Brain pericyte (primary cell): ENCODE measurements at regions not wholly inside any gene's neighbourhood (a gene's known extent, or its start where the extent isn't known, plus 50 kb on each side); places are given as distances from the start of the nearest gene placed in this dataset.
"Not testable (repeated sequence)": the region's sequence is repeated elsewhere in the genome, so short reads cannot be mapped to it uniquely, and the experiment has no call there.

Experiments
- DNase-seq: peaks from one replicate; pipeline ENCODE4 v3.0.0-alpha.2; 2012; ENCODE audit warnings: low read depth, low spot score

DNA sequence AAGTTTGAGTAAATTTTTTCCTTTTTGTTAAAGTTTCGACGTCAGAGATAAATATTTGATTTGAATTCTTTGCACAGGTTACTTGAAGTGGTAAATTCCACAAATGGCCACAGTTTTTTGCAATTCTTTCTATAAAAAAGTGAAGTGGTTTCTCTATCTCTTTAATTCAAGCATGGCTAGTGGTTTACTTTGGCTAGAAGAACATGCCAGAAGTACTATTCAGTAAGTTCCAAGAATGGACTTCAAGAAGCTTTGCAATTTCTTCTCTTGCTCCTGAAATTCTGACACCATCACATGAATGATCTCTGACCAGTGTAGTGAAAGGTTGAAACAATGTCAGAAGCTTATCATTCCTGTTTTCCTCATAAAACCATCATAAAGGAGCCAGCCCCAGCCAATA, 55.7 kb upstream of the RNPC3 start:
- no peak for DNase-seq

DNA sequence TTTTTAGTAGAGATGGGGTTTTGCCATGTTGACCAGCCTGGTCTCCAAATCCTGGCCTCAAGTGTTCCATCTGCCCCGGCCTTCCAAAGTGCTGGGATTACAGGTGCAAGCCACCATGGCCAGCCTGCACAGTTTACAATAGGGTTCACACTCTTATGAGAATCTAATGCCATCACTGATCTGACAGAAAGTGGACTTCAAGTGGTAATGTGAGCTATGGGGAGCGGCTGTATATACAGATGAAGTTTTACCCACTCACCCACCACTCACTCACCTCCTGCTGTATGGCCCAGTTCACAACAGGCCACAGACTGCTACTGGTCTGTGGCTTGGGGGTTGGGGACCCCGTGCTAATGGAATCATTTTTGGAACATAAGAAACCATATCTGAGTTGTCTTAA, 58.4 kb upstream of the RNPC3 start:
- no peak for DNase-seq

DNA sequence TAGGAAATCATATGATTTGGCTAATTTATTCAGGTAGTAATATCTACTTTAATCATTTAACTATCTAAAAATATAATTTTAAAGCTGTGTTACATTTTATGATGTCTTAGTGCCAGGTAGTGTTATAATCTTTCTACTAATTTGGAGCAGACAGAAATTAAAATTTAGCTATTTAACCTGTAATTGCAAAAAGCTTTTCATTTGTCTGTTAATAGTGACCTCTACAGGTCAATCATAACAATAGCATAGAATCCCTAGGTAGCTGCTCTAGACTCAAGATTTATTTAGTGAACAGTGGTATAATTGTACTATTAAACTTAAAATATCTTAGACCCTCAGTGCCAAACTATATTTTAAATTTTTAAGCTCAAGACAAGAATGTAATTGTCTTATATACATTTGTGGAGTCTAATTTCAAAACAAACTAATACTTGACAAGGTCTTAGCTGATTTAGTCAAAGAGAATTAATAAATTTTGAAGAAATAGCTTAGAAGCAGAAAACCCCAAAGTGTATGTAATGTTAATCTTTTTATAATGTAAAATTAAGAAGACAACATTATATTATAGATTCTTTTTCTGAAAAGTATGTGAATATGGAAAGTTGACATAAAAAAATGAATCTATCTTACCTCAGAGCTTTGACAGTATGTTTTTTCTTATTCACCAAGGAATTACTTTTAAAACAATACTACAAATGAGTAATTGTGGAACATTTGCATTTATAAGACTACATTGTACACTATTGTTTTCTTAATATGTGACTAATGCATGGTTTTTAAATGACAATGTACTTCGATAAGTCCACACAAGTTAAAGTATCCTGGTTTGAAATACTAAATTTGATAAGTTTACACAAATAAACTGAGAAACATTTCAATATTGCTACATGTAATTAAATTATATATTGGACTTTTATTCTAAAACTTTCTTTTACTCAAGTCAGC, 64.1 kb upstream of the RNPC3 start:
- no peak for DNase-seq

DNA sequence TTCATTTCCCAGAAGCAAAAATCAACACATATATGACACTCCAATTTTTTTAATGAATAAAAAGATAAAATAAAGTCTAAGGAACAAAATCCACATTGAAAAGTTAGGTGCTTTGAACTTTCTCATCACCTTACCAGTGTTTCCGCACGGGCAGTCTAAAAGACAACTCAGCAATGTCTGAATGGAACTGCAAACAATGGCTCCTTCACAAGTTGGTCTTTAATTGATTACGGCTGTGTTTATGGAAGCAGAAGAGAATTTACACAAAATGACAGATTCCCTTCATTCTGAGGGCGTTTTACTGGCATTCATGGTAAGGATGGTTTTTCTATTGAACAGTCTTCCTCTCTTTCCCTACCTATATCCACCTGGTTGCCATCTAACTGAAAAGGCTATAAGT, 65.0 kb upstream of the RNPC3 start:
- no peak for DNase-seq

DNA sequence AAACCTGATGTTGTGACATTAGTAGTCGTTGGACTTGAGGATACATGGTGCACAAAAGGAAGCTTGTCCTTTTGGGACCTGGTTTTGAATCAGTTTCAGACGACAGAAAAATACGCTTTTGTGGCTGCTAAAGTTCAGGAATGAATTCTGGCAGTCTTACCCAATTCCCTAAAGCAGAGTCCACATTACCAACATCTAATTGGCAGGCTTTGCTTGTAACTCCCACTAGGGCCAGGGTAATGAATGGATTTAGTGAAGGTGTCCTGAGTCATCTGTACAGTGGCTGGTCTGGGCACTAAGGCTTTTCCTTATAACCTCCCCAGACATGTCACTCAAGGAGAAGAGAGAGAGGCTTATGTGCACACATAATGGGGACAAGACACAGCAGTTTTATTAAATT, 66.2 kb upstream of the RNPC3 start:
- no peak for DNase-seq

DNA sequence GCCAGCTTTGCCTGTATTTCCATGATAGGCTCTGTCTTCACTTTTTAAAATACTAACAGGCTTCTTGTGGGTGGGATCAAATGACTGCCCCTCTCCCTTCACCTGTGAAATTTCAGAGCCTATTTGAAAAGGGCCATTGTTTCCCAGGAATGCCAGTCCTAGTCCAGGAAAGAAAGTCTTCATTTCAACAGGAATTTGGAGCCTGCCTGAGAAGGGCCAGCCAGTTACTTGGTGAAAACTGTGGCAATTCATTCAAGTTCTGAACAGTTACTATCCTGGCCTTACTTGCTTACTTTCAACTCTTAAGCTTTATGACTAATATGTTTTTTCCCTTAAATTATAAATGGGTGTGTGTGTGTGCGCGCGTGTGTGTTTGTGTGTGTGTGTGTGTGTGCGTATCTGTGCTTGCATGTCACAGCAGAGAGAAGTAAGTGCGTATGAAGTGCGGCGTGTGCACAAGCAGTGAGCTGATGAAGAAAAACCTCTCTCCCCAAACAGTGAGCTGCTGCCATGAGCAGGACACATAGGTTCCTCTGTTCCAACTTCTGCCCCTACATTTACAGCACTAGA, 67.5 kb upstream of the RNPC3 start:
- no peak for DNase-seq

DNA sequence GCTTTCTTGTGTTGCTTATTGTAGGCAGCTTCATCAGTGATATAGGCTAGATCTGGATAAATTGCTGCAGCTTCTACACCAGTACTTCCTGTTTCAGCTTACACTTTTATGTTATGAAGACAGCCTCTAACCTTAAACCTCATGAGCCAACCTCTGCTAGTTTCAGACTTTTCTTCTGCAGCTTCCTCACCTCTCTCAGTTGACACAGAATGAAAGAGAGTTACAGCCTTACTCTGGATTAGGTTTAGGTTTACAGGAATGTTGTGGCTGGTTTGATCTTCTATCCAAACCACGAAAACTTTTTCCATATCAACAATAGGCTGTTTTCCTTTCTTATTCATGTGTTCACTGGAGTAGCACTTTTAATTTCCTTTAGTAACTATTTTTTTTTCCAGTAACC, 76.9 kb upstream of the RNPC3 start:
- no peak for DNase-seq

DNA sequence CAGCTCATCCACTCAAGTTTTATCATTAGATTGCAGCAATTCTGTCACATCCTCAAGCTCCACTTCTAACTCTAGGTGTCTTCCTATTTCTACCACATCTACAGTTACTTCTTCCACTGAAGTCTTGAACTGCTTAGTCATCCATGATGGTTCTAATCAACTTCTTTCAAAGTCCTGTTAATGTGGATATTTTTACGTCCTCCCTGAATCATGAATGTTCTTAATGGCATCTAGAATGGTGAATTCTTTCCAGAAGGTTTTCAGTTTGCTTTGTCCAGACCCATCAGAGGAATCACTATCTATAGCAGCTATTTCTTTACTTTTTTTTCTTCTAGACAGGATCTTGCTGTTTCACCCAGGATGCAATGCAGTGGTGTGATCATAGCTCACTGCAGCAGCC, 78.0 kb upstream of the RNPC3 start:
- DNase-seq: no peak

DNA sequence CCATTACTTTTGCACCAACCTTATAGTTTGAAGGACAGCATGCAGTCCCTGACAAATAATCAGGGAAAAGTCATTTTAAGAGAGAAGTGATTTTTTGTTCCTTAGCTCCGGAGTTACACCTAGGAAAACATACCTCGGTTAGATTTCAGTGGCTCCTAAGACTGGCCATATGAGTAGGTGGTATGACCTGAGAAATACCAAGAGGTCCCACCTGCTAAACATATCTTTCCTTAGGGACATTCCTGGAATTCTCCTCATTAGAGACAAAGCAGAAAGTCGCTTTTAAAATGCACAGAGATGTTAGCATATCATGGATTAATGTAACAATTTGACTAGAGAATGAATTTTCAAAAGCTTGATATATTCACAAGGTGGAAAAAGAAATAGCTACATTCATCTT, 84.2 kb upstream of the RNPC3 start:
- no peak for DNase-seq

DNA sequence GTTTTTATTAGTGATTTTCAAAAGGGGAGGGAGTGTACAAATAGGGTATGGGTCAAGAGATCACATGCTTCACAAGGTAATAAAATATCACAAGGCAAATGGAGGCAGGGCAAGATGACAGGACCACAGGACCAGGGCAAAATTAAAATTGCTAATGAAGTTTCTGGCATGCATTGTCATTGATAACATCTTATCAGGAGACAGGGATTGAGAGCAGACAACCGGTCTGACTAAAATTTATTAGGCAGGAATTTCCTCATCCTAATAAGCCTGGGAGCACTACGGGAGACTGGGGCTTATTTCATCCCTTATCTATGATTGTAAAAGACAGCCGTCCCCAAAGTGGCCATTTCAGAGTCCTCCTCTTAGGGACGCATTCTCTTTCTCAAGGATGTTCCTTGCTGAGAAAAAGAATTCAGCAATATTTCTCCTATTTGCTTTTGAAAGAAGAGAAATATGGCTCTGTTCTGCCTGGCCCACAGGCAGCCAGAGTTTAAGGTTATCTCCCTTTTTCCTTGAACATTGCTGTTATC, 88.9 kb upstream of the RNPC3 start:
- DNase-seq: not testable (repeated sequence)

DNA sequence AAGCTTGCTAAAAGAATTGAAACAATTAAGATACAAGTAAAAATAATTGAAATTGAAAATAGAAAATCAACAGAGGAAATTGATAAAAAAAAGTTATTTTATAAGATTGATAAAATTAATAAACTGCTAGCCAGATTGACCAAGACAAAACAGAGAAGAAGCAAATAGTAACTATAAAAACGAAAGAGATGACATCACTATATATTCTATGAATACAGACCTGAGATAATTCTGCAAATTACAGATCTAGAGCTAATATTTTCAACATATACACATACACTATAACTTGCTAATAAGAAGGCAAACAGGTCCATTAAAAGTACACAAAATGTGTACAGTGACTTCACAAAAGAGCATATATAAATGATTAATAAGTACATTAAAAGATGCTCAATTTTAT, 90.1 kb upstream of the RNPC3 start:
- no peak for DNase-seq

DNA sequence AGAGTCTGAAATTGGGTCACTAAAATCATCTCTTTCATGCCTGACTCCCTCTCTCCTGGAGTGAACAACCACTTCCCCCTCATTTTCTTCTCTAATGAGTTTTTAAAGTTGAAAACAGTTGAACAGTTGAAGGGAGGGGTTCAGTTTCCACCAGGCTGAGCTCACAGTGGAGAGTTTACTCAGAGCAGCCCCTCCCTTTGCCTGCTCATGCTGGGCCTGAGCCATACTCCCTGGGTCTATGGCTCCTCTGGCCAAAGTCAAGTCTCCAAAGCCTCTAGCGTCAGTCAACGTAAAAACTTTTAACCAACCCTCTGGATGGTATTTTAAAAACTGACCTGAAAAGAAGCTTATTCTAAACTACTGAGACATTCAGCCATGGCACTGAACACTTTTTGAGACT, 100.8 kb upstream of the RNPC3 start:
- no peak for DNase-seq

DNA sequence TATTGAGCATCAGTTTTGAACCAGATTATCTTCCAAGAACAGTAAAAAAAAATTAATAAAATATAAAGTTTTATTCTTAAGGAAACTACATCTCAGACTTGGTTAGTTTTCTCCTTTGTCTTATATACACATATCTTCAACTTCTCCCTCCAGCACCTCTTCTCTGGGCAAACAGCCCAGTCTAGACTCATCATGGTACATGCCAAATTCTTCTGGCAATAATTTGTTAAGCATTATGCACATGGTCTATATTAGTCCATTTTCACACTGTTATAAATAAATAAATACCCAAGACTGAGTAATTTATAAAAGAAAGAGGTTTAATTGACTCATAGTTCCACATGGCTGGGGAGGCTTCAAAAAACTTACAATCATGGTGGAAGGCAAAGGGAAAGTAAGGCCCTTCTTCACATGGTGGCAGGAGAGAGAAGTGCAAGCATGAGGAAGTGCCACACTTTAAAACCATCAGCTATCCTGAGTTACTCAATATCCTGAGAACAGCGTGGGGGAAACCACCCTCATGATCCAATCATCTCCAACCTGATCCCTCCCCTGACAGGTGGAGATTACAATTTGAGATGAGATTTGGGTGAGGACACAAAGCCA, 108.7 kb upstream of the RNPC3 start:
- DNase-seq: no peak

DNA sequence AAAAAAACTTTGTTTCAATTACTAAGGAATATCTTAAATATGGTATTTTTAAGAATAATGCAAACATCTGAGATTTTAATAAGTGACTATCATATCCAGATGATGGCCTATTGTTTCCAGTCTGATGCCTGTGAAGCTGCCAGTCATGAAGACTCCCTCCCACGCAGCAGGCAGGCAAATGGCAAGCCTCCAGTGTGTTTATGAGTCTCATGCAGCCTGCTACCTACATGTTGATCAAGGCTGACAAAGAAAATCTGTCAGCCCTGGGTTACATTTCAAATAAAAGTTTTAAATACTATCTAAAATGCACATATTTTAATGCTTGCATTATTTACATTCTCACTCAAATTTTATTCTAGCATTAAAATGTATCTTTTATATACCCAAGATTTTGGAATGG, 137.6 kb upstream of the RNPC3 start:
- DNase-seq: no peak

DNA sequence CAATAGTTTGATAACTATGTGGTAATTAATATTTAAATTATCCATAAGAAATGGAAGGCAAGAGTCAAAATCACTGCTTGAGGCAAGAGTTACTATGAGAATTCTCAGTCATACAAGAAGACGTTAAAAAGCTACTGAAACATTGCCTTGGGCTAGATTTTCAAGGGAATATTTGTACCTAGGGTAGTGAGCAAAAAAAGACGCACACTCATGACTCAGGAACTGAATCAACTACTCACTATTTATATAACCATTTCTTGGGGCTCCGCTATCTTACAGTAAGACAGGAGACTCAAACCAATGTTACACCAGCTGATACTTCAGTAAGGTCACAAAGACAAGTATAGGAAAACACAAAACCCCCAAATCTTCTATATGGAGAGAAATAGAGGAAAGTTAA, 151.5 kb upstream of the RNPC3 start:
- DNase-seq: no peak

DNA sequence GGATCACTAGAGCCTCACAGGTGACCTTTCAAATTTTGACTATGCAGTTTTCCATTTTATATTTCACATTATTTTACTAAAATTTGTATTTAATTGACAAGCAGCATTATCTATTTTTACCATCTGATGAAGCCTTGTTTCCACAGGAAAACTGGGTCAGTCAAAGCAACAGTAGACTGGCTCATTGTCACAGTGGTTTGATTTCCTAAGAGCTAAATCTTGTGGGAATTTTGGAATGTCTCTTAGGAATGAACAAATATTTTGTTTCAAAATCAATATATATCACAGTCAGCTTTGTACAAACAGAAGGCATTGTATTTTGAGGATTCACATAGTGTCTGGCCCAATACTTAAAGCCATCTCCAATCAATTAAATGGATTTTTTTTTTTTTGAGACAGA, 152.6 kb upstream of the RNPC3 start:
- DNase-seq: no peak

DNA sequence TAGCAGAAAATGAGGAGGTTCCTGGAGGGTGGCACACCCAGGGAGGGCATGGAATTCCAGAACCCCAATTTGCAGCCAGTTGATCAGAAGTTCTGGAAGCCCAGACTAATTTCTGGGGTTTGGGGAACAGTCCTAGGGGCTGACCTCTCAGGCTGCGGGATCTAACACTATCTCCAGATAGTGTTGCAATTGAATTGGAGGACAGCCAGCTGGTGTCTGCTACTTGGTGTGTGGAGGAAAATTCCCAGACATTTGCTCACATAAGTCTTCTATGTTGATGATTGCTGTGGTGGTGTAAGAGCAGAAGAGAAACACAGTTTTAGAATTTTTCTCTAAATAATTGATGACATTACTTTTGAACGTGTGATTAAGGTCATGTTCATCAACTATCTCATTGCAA, 154.3 kb upstream of the RNPC3 start:
- DNase-seq: no peak

DNA sequence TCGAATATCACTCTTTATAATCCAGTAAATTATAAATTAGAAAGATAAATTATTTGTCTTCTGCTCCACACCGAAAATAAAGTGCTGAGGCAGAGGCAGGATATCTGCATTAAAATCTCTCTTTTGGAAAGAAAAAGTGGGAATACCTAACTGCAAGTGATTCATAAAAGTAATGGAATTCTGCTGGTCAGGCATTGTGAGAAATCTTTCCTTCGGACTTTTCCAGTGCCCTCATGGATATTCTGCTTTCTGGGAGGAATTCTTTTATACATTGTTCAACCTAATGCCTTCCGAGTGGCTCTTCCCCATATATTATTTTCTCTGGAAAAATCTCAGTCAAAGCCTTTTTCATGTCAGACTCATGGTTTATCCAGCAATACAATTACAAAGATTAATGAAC, 158.3 kb upstream of the RNPC3 start:
- no peak for DNase-seq

DNA sequence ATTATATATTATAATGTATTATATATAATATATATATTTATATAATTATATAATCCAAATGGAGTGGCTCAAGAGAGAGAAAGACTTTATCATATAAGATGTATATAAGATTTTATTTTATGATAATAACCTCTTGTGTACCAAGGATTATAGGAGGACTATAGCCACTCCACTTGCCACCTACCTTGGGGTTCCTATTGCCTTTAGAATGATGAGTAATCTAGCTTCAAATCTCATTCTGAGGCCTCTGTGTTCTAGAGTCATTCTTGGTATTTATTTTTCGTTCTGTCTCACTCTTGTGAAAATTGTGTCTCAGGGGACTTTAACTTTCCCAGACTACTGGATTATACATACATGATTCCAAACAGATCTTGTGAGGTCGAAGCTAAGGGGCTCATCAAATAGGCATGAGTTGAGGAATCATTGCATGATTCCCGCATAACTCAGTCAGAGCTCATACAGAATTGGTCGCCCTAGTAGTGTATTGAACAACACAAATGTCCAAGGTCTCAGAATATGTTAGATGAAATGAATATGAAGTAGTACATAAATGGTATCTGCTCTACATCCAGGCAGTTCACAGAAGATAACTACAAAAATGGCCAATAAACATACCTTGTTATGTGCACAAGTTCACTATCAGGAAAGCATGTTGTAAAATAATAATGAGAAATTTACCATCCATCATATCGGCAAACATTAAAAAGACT, 159.5 kb upstream of the RNPC3 start:
- no peak for DNase-seq

DNA sequence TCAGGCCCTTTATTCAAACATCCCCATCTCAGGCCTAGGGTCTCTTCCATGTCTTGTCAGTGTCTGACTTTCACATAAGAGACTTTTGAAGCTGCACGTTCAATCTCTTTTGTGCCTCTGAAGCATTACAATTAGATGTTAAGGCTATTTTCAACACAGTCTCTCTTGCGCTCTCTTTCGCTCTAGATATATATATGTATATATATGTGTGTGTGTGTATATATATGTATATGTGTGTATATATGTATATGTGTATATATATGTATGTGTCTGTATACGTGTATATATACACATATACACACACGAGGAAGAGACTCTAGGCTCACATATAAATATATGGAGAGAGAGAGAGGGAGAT, 162.5 kb upstream of the RNPC3 start:
- no peak for DNase-seq

DNA sequence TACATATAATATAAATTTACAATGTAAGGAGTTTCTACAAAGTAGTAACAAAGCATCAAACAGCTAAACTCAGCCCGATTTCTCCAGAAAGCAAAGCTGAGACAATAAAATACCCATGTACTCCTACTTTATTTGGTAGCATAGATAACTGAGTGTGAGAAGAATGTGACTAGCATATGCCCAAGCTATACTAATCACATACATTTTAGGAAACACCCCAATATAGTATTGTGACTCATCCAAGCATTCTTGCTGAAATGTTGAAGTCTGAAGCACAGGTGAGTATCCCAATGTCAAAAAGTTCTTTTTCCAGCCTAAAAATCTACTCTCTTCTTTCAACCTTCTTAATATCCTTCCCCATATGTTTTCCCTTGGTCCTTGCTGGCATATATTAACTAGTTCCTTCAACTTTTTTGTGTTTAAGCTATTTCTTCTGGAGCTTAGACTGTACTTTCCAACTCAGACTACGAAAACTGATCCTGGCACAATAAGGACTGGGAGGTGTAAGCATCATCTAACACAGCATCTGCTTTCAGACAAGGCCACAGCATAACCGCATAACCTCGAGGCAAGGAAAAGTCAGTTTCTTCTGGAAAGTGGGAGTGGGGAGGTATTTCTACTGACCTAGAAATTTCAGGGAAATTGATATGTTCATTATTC, 163.0 kb upstream of the RNPC3 start:
- no peak for DNase-seq

DNA sequence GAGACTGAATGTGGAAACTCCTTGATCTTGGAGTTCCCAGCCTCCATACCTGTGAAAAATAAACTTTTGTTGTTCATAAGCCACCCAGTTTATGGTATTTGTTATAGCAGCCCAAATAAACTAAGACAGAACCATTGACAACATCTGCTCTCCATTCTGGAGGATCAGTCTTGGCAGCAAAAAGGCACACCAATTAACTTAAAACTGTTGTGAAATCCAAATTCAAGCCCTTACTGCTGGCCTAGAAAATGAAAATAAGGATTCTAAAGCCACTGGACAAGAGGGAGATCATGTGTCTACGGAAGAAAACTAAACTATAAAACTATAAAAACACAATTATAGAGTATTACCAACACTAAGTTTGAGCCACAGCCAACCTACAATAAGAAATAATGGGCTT, 172.1 kb upstream of the RNPC3 start:
- DNase-seq: no peak
